ENCODE measurements at regions not wholly inside any gene's neighbourhood (a gene's known extent, or its start where the extent isn't known, plus 50 kb on each side); places are given as distances from the start of the nearest gene placed in this dataset.

DNA sequence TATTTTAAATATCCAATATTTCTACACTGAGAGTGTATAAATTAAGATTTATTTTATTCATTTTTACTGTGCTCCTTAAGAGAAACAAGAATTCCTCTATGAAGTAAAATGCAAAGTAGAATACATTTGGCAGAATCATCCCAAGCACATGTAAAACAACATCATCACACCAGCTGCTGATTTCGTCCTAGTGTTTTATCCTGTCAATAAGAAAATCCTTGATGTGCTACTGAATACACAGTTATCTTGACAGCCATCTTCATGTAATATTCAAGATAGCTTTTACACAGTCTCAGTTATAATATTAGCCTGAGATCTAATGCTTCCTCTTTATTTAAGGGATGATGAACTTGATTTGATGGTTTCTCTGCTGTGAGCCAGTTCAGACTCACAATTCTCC lies 282.4 kb downstream of the MZT1 start:
- H3K27ac ChIP-seq = no peak overlapping the region
- no peak for DNase-seq (ENCODE audit: low spot score)
- TF ChIP-seq, protein P1, sequence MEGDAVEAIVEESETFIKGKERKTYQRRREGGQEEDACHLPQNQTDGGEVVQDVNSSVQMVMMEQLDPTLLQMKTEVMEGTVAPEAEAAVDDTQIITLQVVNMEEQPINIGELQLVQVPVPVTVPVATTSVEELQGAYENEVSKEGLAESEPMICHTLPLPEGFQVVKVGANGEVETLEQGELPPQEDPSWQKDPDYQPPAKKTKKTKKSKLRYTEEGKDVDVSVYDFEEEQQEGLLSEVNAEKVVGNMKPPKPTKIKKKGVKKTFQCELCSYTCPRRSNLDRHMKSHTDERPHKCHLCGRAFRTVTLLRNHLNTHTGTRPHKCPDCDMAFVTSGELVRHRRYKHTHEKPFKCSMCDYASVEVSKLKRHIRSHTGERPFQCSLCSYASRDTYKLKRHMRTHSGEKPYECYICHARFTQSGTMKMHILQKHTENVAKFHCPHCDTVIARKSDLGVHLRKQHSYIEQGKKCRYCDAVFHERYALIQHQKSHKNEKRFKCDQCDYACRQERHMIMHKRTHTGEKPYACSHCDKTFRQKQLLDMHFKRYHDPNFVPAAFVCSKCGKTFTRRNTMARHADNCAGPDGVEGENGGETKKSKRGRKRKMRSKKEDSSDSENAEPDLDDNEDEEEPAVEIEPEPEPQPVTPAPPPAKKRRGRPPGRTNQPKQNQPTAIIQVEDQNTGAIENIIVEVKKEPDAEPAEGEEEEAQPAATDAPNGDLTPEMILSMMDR (IDR thresholded peaks at IDR 0.05) = no peak
- H3K4me3 ChIP-seq = no peak overlapping the region

DNA sequence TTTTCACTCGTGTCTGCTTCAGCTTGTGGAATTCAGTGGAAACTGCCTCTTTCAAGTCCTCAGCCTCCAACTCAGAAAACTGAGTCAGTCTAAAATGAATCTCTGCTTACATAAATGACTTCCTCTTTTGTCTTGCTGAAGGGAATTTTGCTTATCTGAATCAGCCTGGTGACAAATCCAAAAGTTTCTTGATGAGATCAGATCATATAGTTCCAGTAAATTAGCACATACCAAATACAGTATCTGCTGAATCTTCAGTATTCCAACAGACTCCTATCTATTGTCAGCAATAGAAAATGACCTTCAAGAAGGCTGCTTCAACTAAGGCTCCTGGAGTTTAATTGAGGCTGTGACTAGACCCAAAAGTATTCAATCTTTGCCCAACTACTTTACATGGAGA lies 290.0 kb downstream of the MZT1 start:
- Histone ChIP-seq H3K27ac (no peak overlapping the region), H3K4me3 (no peak overlapping the region)
- TF ChIP-seq, protein P1 (IDR thresholded peaks at IDR 0.05) = no peak
- DNase-seq (ENCODE audit: low spot score) = no peak

DNA sequence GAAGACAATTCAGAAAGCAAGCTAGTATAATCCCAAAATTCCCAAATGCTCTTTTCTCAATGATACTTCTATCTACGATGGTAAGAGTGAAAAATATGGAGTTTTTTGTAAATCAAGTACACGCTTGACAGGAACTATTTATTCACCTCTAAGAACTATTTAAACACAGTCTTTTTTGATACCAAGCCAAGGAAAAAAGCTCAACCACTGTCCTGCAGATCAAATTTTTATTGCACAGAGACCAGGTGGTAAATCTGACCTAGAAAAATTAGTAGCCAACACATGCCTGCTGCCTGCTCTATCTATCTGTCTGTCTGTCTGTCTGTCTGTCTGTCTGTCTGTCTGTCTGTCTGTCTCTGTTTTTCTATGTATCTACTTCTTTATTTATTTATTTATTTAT lies 292.2 kb downstream of the MZT1 start:
- no peak for DNase-seq (ENCODE audit: low spot score)
- Histone ChIP-seq H3K27ac (no peak overlapping the region), H3K4me3 (no peak overlapping the region)
- TF ChIP-seq, protein P1 (IDR thresholded peaks at IDR 0.05) = no peak

DNA sequence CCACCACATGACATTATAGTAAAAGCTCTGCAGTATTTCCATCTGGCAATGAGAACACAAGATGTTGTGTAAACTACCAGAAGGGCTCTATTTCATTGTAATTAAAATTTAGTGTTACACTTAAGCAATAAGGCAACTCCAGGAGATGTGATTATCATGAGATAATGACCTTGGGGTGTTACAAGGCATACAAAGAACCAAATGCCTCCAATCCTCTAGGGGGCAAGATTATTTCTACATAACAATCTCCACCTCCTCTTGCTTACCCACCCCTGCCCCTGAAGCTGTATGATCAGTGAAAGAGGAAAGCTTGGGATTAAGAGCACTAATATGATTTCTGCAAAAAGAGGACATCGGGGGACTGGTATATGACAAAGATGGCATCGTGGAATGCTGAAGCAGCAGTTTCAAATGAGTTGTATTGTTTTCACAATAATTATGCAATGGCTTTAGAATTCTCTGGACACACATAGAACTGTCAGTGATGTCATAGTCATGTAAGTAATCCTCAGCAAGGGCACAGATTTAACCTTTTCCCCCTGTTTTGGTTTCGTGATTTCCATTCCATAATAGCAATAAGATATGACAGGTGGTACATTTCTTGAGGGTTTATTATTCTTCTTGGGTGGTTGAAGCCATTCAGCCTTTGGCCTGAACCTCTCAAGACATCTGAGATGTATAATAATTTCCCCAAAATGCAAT lies 295.3 kb downstream of the MZT1 start:
- no peak overlapping the region for H3K27ac ChIP-seq
- no peak for DNase-seq (ENCODE audit: low spot score)
- H3K4me3 ChIP-seq = no peak overlapping the region
- TF ChIP-seq, protein P1 (IDR thresholded peaks at IDR 0.05) = no peak

DNA sequence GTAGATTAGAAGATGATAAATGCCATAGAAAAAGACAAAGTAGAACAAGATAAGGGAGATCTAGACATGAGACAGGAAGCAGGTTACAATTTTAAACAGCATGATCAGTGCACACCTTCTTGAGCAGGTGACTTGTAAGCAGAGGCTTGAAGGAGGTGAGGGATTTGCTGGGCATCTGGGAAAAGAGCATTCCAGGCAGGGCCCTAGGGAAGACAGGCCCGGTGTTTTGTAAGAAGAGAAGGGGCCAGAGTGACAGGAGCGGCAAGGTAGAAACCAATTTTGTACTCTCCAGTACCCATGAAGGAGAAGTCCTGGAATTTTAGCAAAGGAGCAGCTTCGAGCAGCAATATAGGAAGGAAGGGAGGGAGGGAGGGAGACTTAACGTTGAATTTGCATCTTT lies 296.5 kb downstream of the MZT1 start:
- Histone ChIP-seq H3K27ac (no peak overlapping the region), H3K4me3 (no peak overlapping the region)
- TF ChIP-seq, protein P1 (IDR thresholded peaks at IDR 0.05) = no peak
- no peak for DNase-seq (ENCODE audit: low spot score)

DNA sequence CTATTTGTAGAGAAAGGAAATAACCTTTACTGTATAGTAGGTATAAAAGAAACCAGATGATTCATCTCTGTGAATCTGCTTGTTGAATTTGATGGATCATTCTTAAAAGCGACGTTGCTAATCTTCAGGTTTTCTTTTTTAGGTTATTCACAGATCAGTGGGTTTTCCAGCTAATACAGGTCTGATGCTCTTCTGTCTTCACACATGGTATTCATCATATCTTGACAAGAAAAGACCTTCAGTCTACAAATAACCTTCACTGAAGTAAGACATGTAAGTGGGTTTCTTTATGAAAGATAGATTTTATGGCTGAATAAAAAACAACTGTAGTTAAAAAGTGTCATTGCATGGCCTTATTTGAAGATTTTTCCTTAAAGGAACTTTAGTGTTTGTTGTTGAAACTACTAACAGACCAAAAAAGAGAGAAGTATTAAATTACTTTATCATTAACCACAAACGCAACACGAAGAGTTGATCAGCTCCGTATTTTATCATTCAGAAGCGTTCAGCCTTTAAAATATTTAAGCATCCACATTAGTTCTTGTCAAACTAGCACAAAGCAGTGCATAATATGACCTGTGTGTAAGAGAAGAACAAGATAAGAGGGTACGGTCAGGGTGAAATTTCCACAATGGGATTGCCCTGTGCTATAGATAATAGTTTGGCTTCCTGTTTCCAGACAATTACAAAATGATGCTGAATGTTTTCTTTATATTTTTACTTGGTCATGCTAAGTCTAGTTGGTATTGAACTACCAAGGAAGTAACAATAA lies 299.5 kb downstream of the MZT1 start:
- Histone ChIP-seq H3K4me3 (no peak overlapping the region), H3K27ac (no peak overlapping the region)
- no peak for DNase-seq (ENCODE audit: low spot score)
- TF ChIP-seq, protein P1 (IDR thresholded peaks at IDR 0.05) = no peak

DNA sequence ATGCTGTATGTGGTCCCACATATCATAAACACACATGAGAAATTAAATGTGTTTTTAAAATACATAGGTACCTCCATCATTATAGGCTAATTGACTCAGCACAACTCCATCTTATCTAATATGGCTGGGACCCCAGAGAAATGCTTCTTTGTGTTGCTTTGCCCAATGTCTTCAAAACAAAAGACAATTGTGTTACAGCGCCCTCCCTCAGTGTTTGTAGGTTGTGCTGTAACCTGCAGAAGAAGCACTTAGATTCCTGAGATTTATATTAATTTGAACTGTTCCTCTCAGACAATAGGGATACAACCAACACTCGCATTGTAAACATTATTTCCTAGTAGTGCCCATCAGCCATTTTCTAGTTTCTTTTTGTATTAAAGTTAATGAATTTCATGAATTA lies 303.4 kb downstream of the MZT1 start:
- DNase-seq (ENCODE audit: low spot score) = no peak
- Histone ChIP-seq H3K27ac (no peak overlapping the region), H3K4me3 (no peak overlapping the region)
- TF ChIP-seq, protein P1 (IDR thresholded peaks at IDR 0.05) = no peak

All from coronary artery (tissue), 2 donors.